ENCODE measurements at regions not wholly inside any gene's neighbourhood (a gene's known extent, or its start where the extent isn't known, plus 50 kb on each side); places are given as distances from the start of the nearest gene placed in this dataset.

DNA sequence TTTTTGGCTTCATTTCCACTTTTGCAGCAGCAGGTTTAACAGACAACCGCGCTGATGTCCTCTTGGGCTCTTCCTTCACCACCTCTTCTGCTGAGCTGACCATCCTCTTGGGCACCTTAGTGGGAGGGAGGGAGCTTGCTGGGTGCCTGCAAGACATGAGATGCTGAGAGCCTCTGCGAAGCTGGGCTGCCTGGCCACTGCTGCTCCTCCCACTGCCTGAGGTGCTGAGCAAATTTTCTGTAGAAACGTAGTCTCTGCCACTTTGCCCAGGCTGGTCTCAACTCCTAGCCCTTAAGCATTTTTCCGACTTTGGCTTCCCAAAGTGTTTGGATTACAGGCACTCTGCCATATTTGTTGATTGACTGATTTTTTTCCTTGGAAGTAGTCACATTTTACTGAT, 422.2 kb upstream of the MC4R start (continued):
- no peak for TF ChIP-seq CHD7 (IDR thresholded peaks at IDR 0.05; ENCODE audit: insufficient replicate concordance, low read length)

All from H1 (cell line).